ENCODE measurements at regions not wholly inside any gene's neighbourhood (a gene's known extent, or its start where the extent isn't known, plus 50 kb on each side); places are given as distances from the start of the nearest gene placed in this dataset.

- no peak overlapping the region for H3K4me3 ChIP-seq (replicated peaks; ENCODE audit: low read depth, low read length)
- peak; percentile 27 for DNase-seq (ENCODE audit: low read depth)
- no peak for TF ChIP-seq CTCF (IDR thresholded peaks at IDR 0.05; ENCODE audit: low read length, missing control alignments)
Measured at GRCh38 chr1:10904396-10905358, 107.8 kb upstream of the TARDBP start.

GRCh38 chr1:10905841-10906655 is 106.4 kb upstream of the TARDBP start:
- no peak for DNase-seq (ENCODE audit: low read depth)
- TF ChIP-seq CTCF (IDR thresholded peaks at IDR 0.05; ENCODE audit: low read length, missing control alignments): no peak
- H3K4me3 ChIP-seq (replicated peaks; ENCODE audit: low read depth, low read length): no peak overlapping the region

GRCh38 chr1:10906866-10907519 is 105.5 kb upstream of the TARDBP start:
- no peak for DNase-seq (ENCODE audit: low read depth)
- H3K4me3 ChIP-seq (replicated peaks; ENCODE audit: low read depth, low read length): no peak overlapping the region
- TF ChIP-seq CTCF (IDR thresholded peaks at IDR 0.05; ENCODE audit: low read length, missing control alignments): no peak

GRCh38 chr1:10908266-10908665 is 104.2 kb upstream of the TARDBP start:
- no peak overlapping the region for H3K4me3 ChIP-seq (replicated peaks; ENCODE audit: low read depth, low read length)
- no peak for DNase-seq (ENCODE audit: low read depth)
- no peak for TF ChIP-seq CTCF (IDR thresholded peaks at IDR 0.05; ENCODE audit: low read length, missing control alignments)

- TF ChIP-seq CTCF (IDR thresholded peaks at IDR 0.05; ENCODE audit: low read length, missing control alignments): peak; percentile 17
- peak; percentile 13 for DNase-seq (ENCODE audit: low read depth)
- no peak overlapping the region for H3K4me3 ChIP-seq (replicated peaks; ENCODE audit: low read depth, low read length)
Measured at GRCh38 chr1:10909697-10910680, 102.5 kb upstream of the TARDBP start.

Data from fibroblast of pulmonary artery (primary cell).